SU-DHL-6 (cell line): ENCODE measurements at regions not wholly inside any gene's neighbourhood (a gene's known extent, or its start where the extent isn't known, plus 50 kb on each side); places are given as distances from the start of the nearest gene placed in this dataset.
"Not testable (repeated sequence)": the region's sequence is repeated elsewhere in the genome, so short reads cannot be mapped to it uniquely, and the experiment has no call there.

Experiments used
- EZH2phosphoT487 ChIP-seq: fragments of 200-600 bp; sonication (generic), shearing (Covaris generic); conservative IDR thresholded peaks from 2 replicates; pipeline ENCODE4 v1.6.1; 2018; ENCODE audit warnings: mild to moderate bottlenecking, antibody characterized with exemption, low read length, moderate library complexity, mixed read lengths
- TF ChIP-seq, protein P1 (sequence below): fragments of 200-600 bp; sonication (generic); IDR thresholded peaks from one replicate; pipeline ENCODE4 v1.5.1; 2017; ENCODE audit warnings: antibody characterized with exemption, mild to moderate bottlenecking, low read length, moderate library complexity; ENCODE audit not compliant: insufficient read depth, poor library complexity, severe bottlenecking

DNA sequence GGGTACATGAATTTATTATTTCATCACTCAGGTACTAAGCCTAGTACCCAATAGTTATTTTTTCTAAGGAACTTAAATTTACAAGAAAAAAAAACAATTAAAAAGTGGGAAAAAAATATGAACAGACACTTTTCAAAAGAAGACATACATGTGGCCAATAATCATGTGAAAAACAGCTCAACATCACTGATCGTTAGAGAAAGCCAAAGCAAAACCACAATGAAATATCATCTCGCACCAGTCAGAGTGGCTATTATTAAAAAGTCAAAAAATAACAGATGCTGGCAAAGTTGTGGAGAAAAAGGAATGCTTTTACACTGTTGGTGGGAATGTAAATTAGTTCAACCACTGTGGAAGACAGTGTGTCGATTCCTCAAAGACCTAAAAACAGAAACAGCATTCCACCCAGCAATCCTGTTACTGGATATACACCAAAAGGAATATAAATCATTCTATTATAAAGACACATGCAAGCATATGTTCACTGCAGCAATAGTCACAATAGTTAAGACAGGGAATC, 429.3 kb downstream of the ACTL7B start:
- TF ChIP-seq, protein P1, sequence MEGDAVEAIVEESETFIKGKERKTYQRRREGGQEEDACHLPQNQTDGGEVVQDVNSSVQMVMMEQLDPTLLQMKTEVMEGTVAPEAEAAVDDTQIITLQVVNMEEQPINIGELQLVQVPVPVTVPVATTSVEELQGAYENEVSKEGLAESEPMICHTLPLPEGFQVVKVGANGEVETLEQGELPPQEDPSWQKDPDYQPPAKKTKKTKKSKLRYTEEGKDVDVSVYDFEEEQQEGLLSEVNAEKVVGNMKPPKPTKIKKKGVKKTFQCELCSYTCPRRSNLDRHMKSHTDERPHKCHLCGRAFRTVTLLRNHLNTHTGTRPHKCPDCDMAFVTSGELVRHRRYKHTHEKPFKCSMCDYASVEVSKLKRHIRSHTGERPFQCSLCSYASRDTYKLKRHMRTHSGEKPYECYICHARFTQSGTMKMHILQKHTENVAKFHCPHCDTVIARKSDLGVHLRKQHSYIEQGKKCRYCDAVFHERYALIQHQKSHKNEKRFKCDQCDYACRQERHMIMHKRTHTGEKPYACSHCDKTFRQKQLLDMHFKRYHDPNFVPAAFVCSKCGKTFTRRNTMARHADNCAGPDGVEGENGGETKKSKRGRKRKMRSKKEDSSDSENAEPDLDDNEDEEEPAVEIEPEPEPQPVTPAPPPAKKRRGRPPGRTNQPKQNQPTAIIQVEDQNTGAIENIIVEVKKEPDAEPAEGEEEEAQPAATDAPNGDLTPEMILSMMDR: not testable (repeated sequence)
- TF ChIP-seq EZH2phosphoT487: not testable (repeated sequence)
